ENCODE measurements at regions not wholly inside any gene's neighbourhood (a gene's known extent, or its start where the extent isn't known, plus 50 kb on each side); places are given as distances from the start of the nearest gene placed in this dataset.

DNA sequence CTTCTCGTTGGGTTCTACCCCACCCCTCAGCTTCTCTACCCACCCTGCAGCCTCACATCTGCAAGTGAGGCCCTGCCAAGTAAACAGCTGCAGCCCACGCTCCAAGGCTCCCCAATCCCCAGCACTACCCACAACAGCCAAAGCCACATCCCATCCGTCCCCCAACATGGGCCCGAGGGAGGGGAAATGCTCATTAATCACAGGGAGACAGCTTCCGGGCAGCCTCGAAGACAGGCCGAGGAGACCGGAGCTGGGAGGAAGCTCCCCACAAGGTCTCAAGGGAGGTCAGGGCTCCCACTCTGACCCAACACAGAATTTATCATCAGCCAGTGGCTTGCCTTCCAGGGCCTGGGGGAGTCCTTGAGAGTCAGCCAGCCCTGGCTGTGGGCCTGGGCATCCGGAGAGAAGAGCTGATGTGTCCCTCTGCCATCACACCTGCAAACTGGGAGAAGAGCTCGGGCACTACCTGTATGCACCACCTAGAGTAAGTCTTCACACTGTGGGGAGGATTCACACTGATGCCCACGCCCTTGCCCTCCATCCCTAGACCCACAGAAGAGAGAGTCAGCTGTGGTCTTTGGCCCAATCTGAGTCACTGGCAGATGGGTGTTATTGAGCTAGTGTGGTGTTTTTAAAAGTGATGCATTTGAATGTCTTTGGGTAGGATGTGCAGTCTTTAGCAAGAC, 115.5 kb upstream of the ZMIZ1 start:
- H3K36me3 ChIP-seq (ENCODE audit: control insufficient read depth, insufficient read depth, low read length) = no peaks in the 10 kb centered on the region
- H3K4me3 ChIP-seq (ENCODE audit: low read depth, low read length) = no peak overlapping the region
- TF ChIP-seq, protein P1, sequence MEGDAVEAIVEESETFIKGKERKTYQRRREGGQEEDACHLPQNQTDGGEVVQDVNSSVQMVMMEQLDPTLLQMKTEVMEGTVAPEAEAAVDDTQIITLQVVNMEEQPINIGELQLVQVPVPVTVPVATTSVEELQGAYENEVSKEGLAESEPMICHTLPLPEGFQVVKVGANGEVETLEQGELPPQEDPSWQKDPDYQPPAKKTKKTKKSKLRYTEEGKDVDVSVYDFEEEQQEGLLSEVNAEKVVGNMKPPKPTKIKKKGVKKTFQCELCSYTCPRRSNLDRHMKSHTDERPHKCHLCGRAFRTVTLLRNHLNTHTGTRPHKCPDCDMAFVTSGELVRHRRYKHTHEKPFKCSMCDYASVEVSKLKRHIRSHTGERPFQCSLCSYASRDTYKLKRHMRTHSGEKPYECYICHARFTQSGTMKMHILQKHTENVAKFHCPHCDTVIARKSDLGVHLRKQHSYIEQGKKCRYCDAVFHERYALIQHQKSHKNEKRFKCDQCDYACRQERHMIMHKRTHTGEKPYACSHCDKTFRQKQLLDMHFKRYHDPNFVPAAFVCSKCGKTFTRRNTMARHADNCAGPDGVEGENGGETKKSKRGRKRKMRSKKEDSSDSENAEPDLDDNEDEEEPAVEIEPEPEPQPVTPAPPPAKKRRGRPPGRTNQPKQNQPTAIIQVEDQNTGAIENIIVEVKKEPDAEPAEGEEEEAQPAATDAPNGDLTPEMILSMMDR (IDR thresholded peaks at IDR 0.05; ENCODE audit: insufficient read depth, low read length, poor library complexity, severe bottlenecking) = no peak
- peaks cover 2% of the 10 kb centered on the region for H3K27me3 ChIP-seq (ENCODE audit: control insufficient read depth, insufficient read depth, low read length)
- no peak for DNase-seq (ENCODE audit: low read depth)

DNA sequence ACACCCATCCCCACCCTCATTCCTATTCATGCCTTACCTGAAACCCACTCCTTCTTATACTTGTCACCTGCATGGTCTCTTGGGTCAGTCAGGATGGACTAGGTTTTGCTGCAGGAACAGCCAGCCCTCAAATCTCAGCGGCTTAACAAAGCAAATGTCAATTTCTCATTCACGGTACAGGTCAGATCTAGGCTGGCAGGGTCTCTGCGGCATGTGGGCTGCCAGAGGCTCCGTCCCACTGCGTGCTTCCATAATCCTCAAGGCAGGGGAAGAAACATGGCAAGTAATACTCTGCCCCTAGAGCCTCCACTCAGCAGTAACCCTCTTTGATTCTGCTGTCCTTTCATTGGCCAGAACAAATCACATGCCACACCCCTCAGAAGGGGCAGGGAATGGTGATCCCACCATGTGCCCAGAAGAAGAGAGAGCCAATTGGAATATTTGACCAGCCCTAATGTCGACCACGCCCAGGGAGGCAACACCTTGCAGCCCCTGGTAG, 114.9 kb upstream of the ZMIZ1 start:
- no peak for DNase-seq (ENCODE audit: low read depth)
- H3K27me3 ChIP-seq (ENCODE audit: control insufficient read depth, insufficient read depth, low read length) = peaks cover 2% of the 10 kb centered on the region
- no peak overlapping the region for H3K4me3 ChIP-seq (ENCODE audit: low read depth, low read length)
- TF ChIP-seq, protein P1 (IDR thresholded peaks at IDR 0.05; ENCODE audit: insufficient read depth, low read length, poor library complexity, severe bottlenecking) = no peak
- H3K36me3 ChIP-seq (ENCODE audit: control insufficient read depth, insufficient read depth, low read length) = no peaks in the 10 kb centered on the region

DNA sequence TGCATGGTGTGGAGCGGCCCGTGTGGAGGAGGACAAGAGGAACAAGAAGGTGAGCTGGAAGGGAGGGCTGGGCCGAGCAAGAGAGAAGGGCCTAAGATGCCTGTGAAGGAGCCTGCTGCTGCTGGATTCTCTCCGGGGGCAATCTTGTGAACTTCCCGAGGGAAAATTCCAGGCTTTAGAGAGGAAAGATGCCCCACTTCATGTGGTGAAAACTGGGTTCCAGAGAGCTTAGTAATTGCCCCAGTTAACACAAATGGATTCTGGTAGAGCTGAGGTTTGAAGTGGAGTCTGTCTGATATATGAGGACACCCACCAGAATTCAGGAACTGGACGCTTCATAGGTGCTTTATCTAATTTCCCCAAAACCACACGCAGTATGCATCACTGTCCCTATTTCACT, 114.1 kb upstream of the ZMIZ1 start:
- TF ChIP-seq, protein P1 (IDR thresholded peaks at IDR 0.05; ENCODE audit: insufficient read depth, low read length, poor library complexity, severe bottlenecking) = no peak
- Histone ChIP-seq H3K4me3 (ENCODE audit: low read depth, low read length) (no peak overlapping the region), H3K27me3 (ENCODE audit: control insufficient read depth, insufficient read depth, low read length) (peaks cover 2% of the 10 kb centered on the region), H3K36me3 (ENCODE audit: control insufficient read depth, insufficient read depth, low read length) (no peaks in the 10 kb centered on the region)
- no peak for DNase-seq (ENCODE audit: low read depth)

DNA sequence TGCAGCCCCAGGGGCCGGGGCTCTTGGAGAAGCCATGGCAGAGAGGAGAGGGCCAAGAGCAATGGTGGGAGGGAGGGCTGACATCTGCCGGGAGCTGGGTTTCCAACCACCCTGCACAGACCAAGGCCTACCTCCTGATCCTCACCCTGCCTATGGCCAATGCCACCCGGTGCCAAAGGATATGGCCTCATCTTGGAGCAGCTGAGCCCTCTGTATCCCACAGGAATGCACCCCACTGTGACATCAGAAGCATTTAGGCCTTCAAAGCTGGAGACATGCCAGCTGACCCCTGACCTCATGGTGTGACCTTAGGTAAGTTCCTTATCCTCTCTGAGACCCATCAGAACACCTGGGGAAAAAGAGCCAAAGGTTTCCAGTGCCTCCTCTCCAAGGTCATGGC, 113.6 kb upstream of the ZMIZ1 start:
- no peak for DNase-seq (ENCODE audit: low read depth)
- TF ChIP-seq, protein P1 (IDR thresholded peaks at IDR 0.05; ENCODE audit: insufficient read depth, low read length, poor library complexity, severe bottlenecking) = no peak
- H3K4me3 ChIP-seq (ENCODE audit: low read depth, low read length) = no peak overlapping the region
- H3K36me3 ChIP-seq (ENCODE audit: control insufficient read depth, insufficient read depth, low read length) = no peaks in the 10 kb centered on the region
- no peaks in the 10 kb centered on the region for H3K27me3 ChIP-seq (ENCODE audit: control insufficient read depth, insufficient read depth, low read length)

DNA sequence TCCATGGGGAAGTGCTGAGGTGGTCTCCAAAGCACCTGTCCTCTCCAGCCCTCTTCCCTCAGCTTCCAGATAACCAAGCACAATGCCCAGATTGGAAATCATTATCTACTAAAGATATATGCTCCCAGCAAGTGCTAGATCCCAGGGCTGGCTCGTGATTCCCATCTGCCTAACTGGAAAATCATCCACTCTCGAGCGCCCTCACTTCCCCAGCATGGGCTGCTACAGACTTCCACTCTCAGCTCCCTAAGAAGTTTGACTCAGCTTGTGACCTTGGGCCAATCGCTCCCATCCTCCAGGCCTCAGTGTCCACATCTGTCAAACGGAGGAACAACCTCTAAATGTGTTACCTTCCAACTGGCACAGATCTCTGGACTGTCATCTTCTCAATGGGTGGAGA, 112.4 kb upstream of the ZMIZ1 start:
- Histone ChIP-seq H3K4me3 (ENCODE audit: low read depth, low read length) (no peak overlapping the region), H3K36me3 (ENCODE audit: control insufficient read depth, insufficient read depth, low read length) (no peaks in the 10 kb centered on the region), H3K27me3 (ENCODE audit: control insufficient read depth, insufficient read depth, low read length) (no peaks in the 10 kb centered on the region)
- TF ChIP-seq, protein P1 (IDR thresholded peaks at IDR 0.05; ENCODE audit: insufficient read depth, low read length, poor library complexity, severe bottlenecking) = no peak
- no peak for DNase-seq (ENCODE audit: low read depth)
